ENCODE measurements at regions not wholly inside any gene's neighbourhood (a gene's known extent, or its start where the extent isn't known, plus 50 kb on each side); places are given as distances from the start of the nearest gene placed in this dataset.

GRCh38 chr19:5290336-5291262 is 50.0 kb downstream of the PTPRS start:
- no peak for DNase-seq (ENCODE audit: low read depth)
- no peak for TF ChIP-seq CTCF (IDR thresholded peaks at IDR 0.05; ENCODE audit: insufficient read depth, low read length)
- peak overlapping the region; percentile 25 for H3K4me3 ChIP-seq (ENCODE audit: low read depth, low read length)

GRCh38 chr19:5289060-5289990 is 51.3 kb downstream of the PTPRS start:
- TF ChIP-seq CTCF (IDR thresholded peaks at IDR 0.05; ENCODE audit: insufficient read depth, low read length) = no peak
- DNase-seq (ENCODE audit: low read depth) = no peak
- no peak overlapping the region for H3K4me3 ChIP-seq (ENCODE audit: low read depth, low read length)

- no peak for TF ChIP-seq CTCF (IDR thresholded peaks at IDR 0.05; ENCODE audit: insufficient read depth, low read length)
- DNase-seq (ENCODE audit: low read depth) = peak; percentile 18
- no peak overlapping the region for H3K4me3 ChIP-seq (ENCODE audit: low read depth, low read length)
Observed at GRCh38 chr19:5288347-5288739, 52.3 kb downstream of the PTPRS start.

- no peak for TF ChIP-seq CTCF (IDR thresholded peaks at IDR 0.05; ENCODE audit: insufficient read depth, low read length)
- no peak overlapping the region for H3K4me3 ChIP-seq (ENCODE audit: low read depth, low read length)
- no peak for DNase-seq (ENCODE audit: low read depth)
Observed at GRCh38 chr19:5287066-5287465, 53.5 kb downstream of the PTPRS start.

- no peak for TF ChIP-seq CTCF (IDR thresholded peaks at IDR 0.05; ENCODE audit: insufficient read depth, low read length)
- no peak for DNase-seq (ENCODE audit: low read depth)
Observed at GRCh38 chr19:5286465-5287029, 54.1 kb downstream of the PTPRS start.

GRCh38 chr19:5285955-5286354 is 54.7 kb downstream of the PTPRS start:
- no peak for TF ChIP-seq CTCF (IDR thresholded peaks at IDR 0.05; ENCODE audit: insufficient read depth, low read length)
- no peak overlapping the region for H3K4me3 ChIP-seq (ENCODE audit: low read depth, low read length)
- DNase-seq (ENCODE audit: low read depth) = no peak

More at GRCh38 chr19:5286465-5287029, 54.1 kb downstream of the PTPRS start:
- H3K4me3 ChIP-seq (ENCODE audit: low read depth, low read length) = no peak overlapping the region
